ENCODE measurements at regions not wholly inside any gene's neighbourhood (a gene's known extent, or its start where the extent isn't known, plus 50 kb on each side); places are given as distances from the start of the nearest gene placed in this dataset.

- POLR2A ChIA-PET = no interaction called here
- no peaks in the 10 kb centered on the region for H3K4me1 Mint-ChIP-seq (ENCODE audit: low read depth)
- no peak for ATAC-seq
Observed at GRCh38 chr18:68427951-68428401, 286.9 kb downstream of the TMX3 start.

GRCh38 chr18:68426731-68427315, 288.1 kb downstream of the TMX3 start:
- Mint-ChIP-seq H3K9me3 (peaks cover 2% of the 10 kb centered on the region), H3K4me1 (ENCODE audit: low read depth) (no peaks in the 10 kb centered on the region), H3K27me3 (no peaks in the 10 kb centered on the region), H3K27ac (no peak overlapping the region), H3K4me3 (no peak overlapping the region), H3K36me3 (ENCODE audit: low read depth) (no peaks in the 10 kb centered on the region)
- no peak for DNase-seq
- no peak for TF ChIP-seq CTCF (IDR thresholded peaks at IDR 0.05)
- ATAC-seq = no peak
- ChIA-PET POLR2A (no interaction called here), CTCF (no interaction called here)
- intact Hi-C loops (cut with micrococcal nuclease) = no loop called here

More at GRCh38 chr18:68427951-68428401, 286.9 kb downstream of the TMX3 start:
- H3K27me3 Mint-ChIP-seq = no peaks in the 10 kb centered on the region
- no peak for DNase-seq
- H3K36me3 Mint-ChIP-seq (ENCODE audit: low read depth) = no peaks in the 10 kb centered on the region
- TF ChIP-seq CTCF (IDR thresholded peaks at IDR 0.05) = no peak
- H3K27ac Mint-ChIP-seq = no peak overlapping the region
- no peaks in the 10 kb centered on the region for H3K9me3 Mint-ChIP-seq
- H3K4me3 Mint-ChIP-seq = no peak overlapping the region
- intact Hi-C loops (cut with micrococcal nuclease) = no loop called here
- CTCF ChIA-PET = no interaction called here

GRCh38 chr18:68418881-68419280, 296.0 kb downstream of the TMX3 start:
- H3K36me3 Mint-ChIP-seq (ENCODE audit: low read depth) = no peaks in the 10 kb centered on the region
- H3K4me3 Mint-ChIP-seq = no peak overlapping the region
- ChIA-PET POLR2A (no interaction called here), CTCF (no interaction called here)
- peaks cover 2% of the 10 kb centered on the region for H3K9me3 Mint-ChIP-seq
- no peaks in the 10 kb centered on the region for H3K4me1 Mint-ChIP-seq (ENCODE audit: low read depth)
- TF ChIP-seq CTCF (IDR thresholded peaks at IDR 0.05) = no peak
- no peaks in the 10 kb centered on the region for H3K27me3 Mint-ChIP-seq
- no peak for DNase-seq
- ATAC-seq = no peak
- no peak overlapping the region for H3K27ac Mint-ChIP-seq
- intact Hi-C loops (cut with micrococcal nuclease) = no loop called here

GRCh38 chr18:68418226-68418868, 296.6 kb downstream of the TMX3 start:
- ATAC-seq = no peak
- Mint-ChIP-seq H3K36me3 (ENCODE audit: low read depth) (no peaks in the 10 kb centered on the region), H3K27ac (no peak overlapping the region), H3K9me3 (peaks cover 2% of the 10 kb centered on the region), H3K4me1 (ENCODE audit: low read depth) (no peaks in the 10 kb centered on the region), H3K27me3 (no peaks in the 10 kb centered on the region), H3K4me3 (no peak overlapping the region)
- CTCF ChIA-PET = no interaction called here
- intact Hi-C loops (cut with micrococcal nuclease) = no loop called here
- DNase-seq = no peak
- no peak for TF ChIP-seq CTCF (IDR thresholded peaks at IDR 0.05)
- POLR2A ChIA-PET = no interaction called here

- DNase-seq = no peak
- TF ChIP-seq CTCF (IDR thresholded peaks at IDR 0.05) = no peak
- Mint-ChIP-seq H3K4me3 (no peak overlapping the region), H3K27me3 (no peaks in the 10 kb centered on the region), H3K27ac (no peak overlapping the region), H3K9me3 (peaks cover 2% of the 10 kb centered on the region), H3K4me1 (ENCODE audit: low read depth) (no peaks in the 10 kb centered on the region), H3K36me3 (ENCODE audit: low read depth) (no peaks in the 10 kb centered on the region)
- CTCF ChIA-PET = no interaction called here
- intact Hi-C loops (cut with micrococcal nuclease) = no loop called here
- no peak for ATAC-seq
- POLR2A ChIA-PET = no interaction called here
Observed at GRCh38 chr18:68417826-68418225, 297.1 kb downstream of the TMX3 start.

All from activated CD8-positive, alpha-beta T cell treated with anti-CD3 and anti-CD28 coated beads for 36 hours (primary cell).